OCI-LY3 (cell line): ENCODE measurements at regions not wholly inside any gene's neighbourhood (a gene's known extent, or its start where the extent isn't known, plus 50 kb on each side); places are given as distances from the start of the nearest gene placed in this dataset.

ENCODE experiments used
- H2AFZ ChIP-seq: fragments of 200-600, 300-600 bp; shearing (Covaris generic); 2 replicates; pipeline ENCODE4 v1.6.0; 2014; ENCODE audit warnings: antibody characterized with exemption, low read depth, low read length
- H3K27ac ChIP-seq: fragments of 200-600, 300-600 bp; sonication (generic); 2 replicates; pipeline ENCODE4 v1.5.1; 2014; ENCODE audit warnings: mild to moderate bottlenecking, low read length, moderate library complexity, mixed read lengths
- H3K27me3 ChIP-seq: fragments of 200-600, 300-600 bp; sonication (generic); 2 replicates; pipeline ENCODE4 v1.6.1; 2014; ENCODE audit warnings: low read depth, low read length, mixed read lengths
- H3K36me3 ChIP-seq: fragments of 200-600, 300-600 bp; sonication (generic); replicated peaks from 2 replicates; pipeline ENCODE3; 2014; ENCODE audit warnings: low read depth, low read length, mixed read lengths
- H3K4me1 ChIP-seq: fragments of 300-600, 200-600 bp; sonication (generic); 2 replicates; pipeline ENCODE4 v1.6.1; 2014; ENCODE audit warnings: low read length, mixed read lengths
- H3K4me2 ChIP-seq: fragments of 200-600, 300-600 bp; sonication (generic); 2 replicates; pipeline ENCODE4 v1.6.1; 2014; ENCODE audit warnings: low read length, mixed read lengths
- H3K4me3 ChIP-seq: fragments of 300-600, 200-600 bp; sonication (generic); 2 replicates; pipeline ENCODE4 v1.5.1; 2014; ENCODE audit warnings: antibody characterized with exemption, mild to moderate bottlenecking, low read length, moderate library complexity
- H3K79me2 ChIP-seq: fragments of 300-600, 200-600 bp; shearing (Covaris generic); 2 replicates; pipeline ENCODE4 v1.6.1; 2014; ENCODE audit warnings: mild to moderate bottlenecking, low read length, mixed read lengths
- H3K9ac ChIP-seq: fragments of 300-600, 200-600 bp; shearing (Covaris generic); 2 replicates; pipeline ENCODE4 v1.6.0; 2014; ENCODE audit warnings: mild to moderate bottlenecking, low read length, moderate library complexity
- H3K9me3 ChIP-seq: fragments of 200-600, 300-600 bp; shearing (Covaris generic); 2 replicates; pipeline ENCODE4 v1.6.1; 2014; ENCODE audit warnings: low read length, mixed read lengths; ENCODE audit not compliant: insufficient read depth
- H4K20me1 ChIP-seq: fragments of 200-600, 300-600 bp; sonication (generic); 2 replicates; pipeline ENCODE4 v1.6.1; 2016; ENCODE audit warnings: low read length, mixed read lengths; ENCODE audit not compliant: insufficient read depth
- CTCF ChIP-seq: fragments of 200-600, 300-600 bp; sonication (generic); IDR thresholded peaks from 2 replicates; pipeline ENCODE4 v1.5.1; 2014; ENCODE audit warnings: antibody characterized with exemption, low read length, low read depth
- EZH2phosphoT487 ChIP-seq: fragments of 200-600 bp; shearing (Covaris generic); IDR thresholded peaks from 2 replicates; pipeline ENCODE4 v1.6.1; 2018; ENCODE audit warnings: antibody characterized with exemption, mixed run types, low read depth

GRCh38 chr3:145578471-145578870, 582.5 kb downstream of the PLOD2 start:
- Histone ChIP-seq H4K20me1 (no peaks in the 10 kb centered on the region), H3K4me1 (no peaks in the 10 kb centered on the region), H3K9me3 (no peaks in the 10 kb centered on the region), H3K9ac (no peak overlapping the region), H2AFZ (no peak overlapping the region), H3K27me3 (no peaks in the 10 kb centered on the region), H3K27ac (no peak overlapping the region), H3K4me2 (no peak overlapping the region), H3K79me2 (no peaks in the 10 kb centered on the region), H3K36me3 (no peaks in the 10 kb centered on the region), H3K4me3 (no peak overlapping the region)
- TF ChIP-seq CTCF (no peak), EZH2phosphoT487 (no peak)

GRCh38 chr3:145581694-145582093, 579.3 kb downstream of the PLOD2 start:
- Histone ChIP-seq H3K9ac (no peak overlapping the region), H3K27me3 (no peaks in the 10 kb centered on the region), H3K79me2 (no peaks in the 10 kb centered on the region), H3K36me3 (no peaks in the 10 kb centered on the region), H3K27ac (no peak overlapping the region), H3K4me1 (no peaks in the 10 kb centered on the region), H3K4me2 (no peak overlapping the region), H3K4me3 (no peak overlapping the region), H3K9me3 (no peaks in the 10 kb centered on the region), H4K20me1 (no peaks in the 10 kb centered on the region), H2AFZ (no peak overlapping the region)
- TF ChIP-seq EZH2phosphoT487 (no peak), CTCF (no peak)

DNA sequence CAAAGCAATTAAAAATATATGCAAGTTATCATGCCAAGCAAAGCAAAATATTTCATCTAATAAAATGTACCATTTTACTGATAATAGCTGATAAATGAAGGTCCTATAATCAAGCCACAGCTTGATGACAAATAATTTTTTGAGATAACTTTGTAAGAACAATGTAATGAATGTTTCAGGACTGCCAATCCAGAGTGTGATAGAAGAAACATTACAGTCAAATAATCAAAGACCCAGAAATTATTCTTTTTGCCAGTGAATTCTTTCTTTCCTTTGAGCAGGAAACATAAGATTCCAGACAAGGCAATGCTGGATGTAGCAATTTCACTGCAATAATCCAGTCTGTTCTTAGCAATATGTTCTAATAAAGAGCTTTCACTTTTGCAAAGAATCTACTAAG, 556.1 kb downstream of the PLOD2 start:
- H3K4me3 ChIP-seq, result no peak overlapping the region
- no peak overlapping the region for H3K27ac ChIP-seq
- no peaks in the 10 kb centered on the region for H3K27me3 ChIP-seq
- H3K9ac ChIP-seq, result no peak overlapping the region
- no peaks in the 10 kb centered on the region for H3K9me3 ChIP-seq
- H3K36me3 ChIP-seq, result no peaks in the 10 kb centered on the region
- no peaks in the 10 kb centered on the region for H3K4me1 ChIP-seq
- no peaks in the 10 kb centered on the region for H4K20me1 ChIP-seq
- no peak overlapping the region for H2AFZ ChIP-seq
- H3K4me2 ChIP-seq, result no peak overlapping the region
- TF ChIP-seq EZH2phosphoT487 (no peak), CTCF (no peak)
- H3K79me2 ChIP-seq, result no peaks in the 10 kb centered on the region

DNA sequence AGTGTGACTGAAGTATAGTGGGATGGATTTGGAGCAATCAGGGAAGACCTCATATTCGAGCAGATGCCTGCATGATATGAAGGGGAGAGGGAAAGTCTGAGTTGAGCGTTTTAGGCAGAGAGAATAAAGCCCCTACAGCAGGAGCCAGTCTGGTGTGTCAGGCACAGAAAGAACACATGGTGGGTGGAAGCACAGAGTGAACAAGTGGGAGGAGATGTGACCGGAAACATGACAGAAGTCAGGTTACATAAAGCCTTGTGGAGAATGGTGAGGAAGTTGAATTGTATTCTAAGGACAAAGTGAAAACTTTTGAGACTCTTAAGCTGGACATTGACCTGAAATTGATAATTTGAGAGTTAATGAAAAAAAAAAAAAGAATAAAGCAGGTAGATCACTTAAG, 541.0 kb downstream of the PLOD2 start:
- no peak for TF ChIP-seq CTCF
- H3K9me3 ChIP-seq, result no peaks in the 10 kb centered on the region
- H3K79me2 ChIP-seq, result no peaks in the 10 kb centered on the region
- no peaks in the 10 kb centered on the region for H3K4me1 ChIP-seq
- H3K36me3 ChIP-seq, result no peaks in the 10 kb centered on the region
- no peak overlapping the region for H2AFZ ChIP-seq
- H3K27me3 ChIP-seq, result no peaks in the 10 kb centered on the region
- no peak overlapping the region for H3K9ac ChIP-seq
- no peak overlapping the region for H3K4me3 ChIP-seq
- H3K4me2 ChIP-seq, result no peak overlapping the region
- H3K27ac ChIP-seq, result no peak overlapping the region
- H4K20me1 ChIP-seq, result no peaks in the 10 kb centered on the region
